HepG2 (cell line): ENCODE measurements at regions not wholly inside any gene's neighbourhood (a gene's known extent, or its start where the extent isn't known, plus 50 kb on each side); places are given as distances from the start of the nearest gene placed in this dataset.

Source experiments
- ATAC-seq: fragments of 200-7000 bp; cut with Tn5 transposase; 3 replicates; pipeline ENCODE4 v1.9.1; 2020; ENCODE audit warnings: mild to moderate bottlenecking, moderate library complexity
- BruUV-seq: library from RNA; stranded (reverse); fragments of 400-500 nt; replicated peaks from 2 replicates; lab custom pipeline; 2021; lab: Mats Ljungman, UMichigan
- CTCF ChIA-PET: fragments of 300-600 bp; formaldehyde crosslinking; extraction: SDS; loops from one replicate; lab custom pipeline; 2021; ENCODE audit warnings: low total read pairs, inconsistent platforms, low intra/inter-chr PET ratio; lab: Yijun Ruan, JAX
- POLR2A ChIA-PET: fragments of 350-600 bp; sonication (Branson Sonifier 250); formaldehyde crosslinking; loops from one replicate; lab custom pipeline; 2020; ENCODE audit warnings: antibody characterized with exemption, inconsistent platforms; lab: Yijun Ruan, JAX
- DNase-seq: peaks from one replicate; pipeline ENCODE4 v3.0.0-alpha.2; 2015; ENCODE audit warnings: low spot score
- FAIRE-seq: peaks from 3 replicates; lab custom pipeline; 2011; peaks lifted over from hg19 to GRCh38; lab: Jason Lieb, UNC
- H2AFZ ChIP-seq: one replicate; pipeline ENCODE4 v1.6.1; 2011; ENCODE audit warnings: low read length, inconsistent platforms
- H3K27ac ChIP-seq: fragments of 300-600 bp; 3 replicates; pipeline ENCODE4 v1.8.0; 2011; ENCODE audit warnings: mixed run types, mild to moderate bottlenecking, mixed read lengths, low read length, inconsistent platforms; ENCODE audit not compliant: insufficient read depth; ENCODE audit errors: extremely low read length
- H3K27me3 ChIP-seq, 2 experiments: fragments of 200-600 bp in 1 of 2; 2 replicates in 1 of 2; 3 replicates in 1 of 2; pipeline versions ENCODE4 v1.6.0 to v1.8.0; 2011; ENCODE audit warnings: low read length in 2 of 2, mild to moderate bottlenecking in 2 of 2, moderate library complexity in 2 of 2, inconsistent platforms in 1 of 2; ENCODE audit not compliant: insufficient read depth in 2 of 2, control insufficient read depth in 1 of 2
- H3K36me3 ChIP-seq, 2 experiments: fragments of 200-600 bp in 1 of 2; replicated peaks in 1 of 2; 2 replicates in 1 of 2; 3 replicates in 1 of 2; pipeline versions ENCODE4 v1.5.1 to v1.8.0; 2011; ENCODE audit warnings: low read length in 2 of 2, inconsistent platforms in 1 of 2; ENCODE audit not compliant: insufficient read depth in 2 of 2, control insufficient read depth in 1 of 2
- H3K4me1 ChIP-seq: 2 replicates; pipeline ENCODE4 v1.5.1; 2012; ENCODE audit warnings: low read length, inconsistent platforms; ENCODE audit not compliant: insufficient read depth
- H3K4me2 ChIP-seq: 2 replicates; pipeline ENCODE4 v1.6.0; 2011; ENCODE audit warnings: low read depth, low read length, inconsistent platforms
- H3K4me3 ChIP-seq, 3 experiments: fragments of 200-600 bp in 1 of 3; sonication (generic), shearing (Covaris generic) in 1 of 3; replicated peaks in 1 of 3; 2 replicates each; pipeline ENCODE4 v1.5.1; 2011 to 2016; ENCODE audit warnings: low read length in 3 of 3, inconsistent platforms in 2 of 3, low read depth in 2 of 3, mild to moderate bottlenecking in 2 of 3, control low read depth in 1 of 3, mixed read lengths in 1 of 3; ENCODE audit not compliant: insufficient read depth in 1 of 3
- H3K79me2 ChIP-seq: one replicate; pipeline ENCODE4 v1.6.1; 2011; ENCODE audit warnings: low read length, inconsistent platforms; ENCODE audit not compliant: insufficient read depth
- H3K9ac ChIP-seq: 2 replicates; pipeline ENCODE4 v1.6.0; 2011; ENCODE audit warnings: mild to moderate bottlenecking, low read depth, low read length, inconsistent platforms; ENCODE audit not compliant: insufficient read depth
- H3K9me3 ChIP-seq: 2 replicates; pipeline ENCODE4 v1.5.1; 2012; ENCODE audit warnings: mild to moderate bottlenecking, low read length
- H4K20me1 ChIP-seq: 2 replicates; pipeline ENCODE4 v1.6.0; 2011; ENCODE audit warnings: inconsistent platforms, mild to moderate bottlenecking, low read length, moderate library complexity; ENCODE audit not compliant: insufficient read depth
- BHLHE40 ChIP-seq: IDR thresholded peaks from 2 replicates; pipeline ENCODE4 v1.6.1; 2011; ENCODE audit warnings: low read length, improper control_type of control experiment
- GRHL1 ChIP-seq: sonication (generic); formaldehyde crosslinking; conservative IDR thresholded peaks from 2 replicates; pipeline ENCODE4 v1.8.0; 2022; ENCODE audit warnings: missing genetic modification reagents
- HOXA9 ChIP-seq: sonication (generic); formaldehyde crosslinking; IDR thresholded peaks from 2 replicates; pipeline ENCODE4 v1.8.1; 2022; ENCODE audit warnings: missing genetic modification reagents, mild to moderate bottlenecking, moderate library complexity, borderline replicate concordance
- NFYC ChIP-seq: IDR thresholded peaks from 2 replicates; pipeline ENCODE4 v1.6.1; 2016; ENCODE audit warnings: missing genetic modification reagents, missing compliant biosample characterization
- RFX1 ChIP-seq: fragments of 450-650 bp; IDR thresholded peaks from 2 replicates; pipeline ENCODE4 v1.6.1; 2017
- RNF219 ChIP-seq: sonication (generic); formaldehyde crosslinking; IDR thresholded peaks from 2 replicates; pipeline ENCODE4 v1.5.0; 2020; ENCODE audit warnings: mild to moderate bottlenecking, missing genetic modification reagents
- SOX5 ChIP-seq: IDR thresholded peaks from 2 replicates; pipeline ENCODE4 v1.6.1; 2016; ENCODE audit warnings: borderline replicate concordance
- ZBTB10 ChIP-seq: sonication (generic); formaldehyde crosslinking; IDR thresholded peaks from 2 replicates; pipeline ENCODE4 v1.4.0; 2020; ENCODE audit warnings: missing genetic modification reagents, borderline replicate concordance
- ZMYM2 ChIP-seq: sonication (generic); formaldehyde crosslinking; IDR thresholded peaks from 2 replicates; pipeline ENCODE4 v1.8.0; 2022; ENCODE audit warnings: mild to moderate bottlenecking, missing genetic modification reagents
- ZNF260 ChIP-seq: sonication (generic); formaldehyde crosslinking; IDR thresholded peaks from 2 replicates; pipeline ENCODE4 v1.4.0; 2020; ENCODE audit warnings: missing genetic modification reagents, low read depth, mild to moderate bottlenecking, borderline replicate concordance
- ZNF7 ChIP-seq: IDR thresholded peaks from 2 replicates; pipeline ENCODE4 v1.6.1; 2016; ENCODE audit warnings: missing biosample characterization, missing genetic modification reagents
- ZSCAN9 ChIP-seq: IDR thresholded peaks from 2 replicates; pipeline ENCODE4 v1.6.1; 2016; ENCODE audit warnings: borderline replicate concordance
- WGBS: methylation state at CpG from one replicate; pipeline ENCODE4 v1.1.6; 2017; ENCODE audit warnings: low lambda C conversion rate; 5-methylcytosine and 5-hydroxymethylcytosine counted together
- in situ Hi-C: cut with HindIII; loops from 2 replicates; pipeline ENCODE4 v1.10.0; 2017; ENCODE audit warnings: low pct_unique_long_range_greater_than_20kb; ENCODE audit not compliant: extremely low pct_ligation_motif_present
- intact Hi-C: fragments of 100-400 bp; cut with micrococcal nuclease; formaldehyde crosslinking; loops from one replicate; pipeline ENCODE4 v1.10.0; 2022; ENCODE audit not compliant: unreplicated experiment

- POLR2A ChIA-PET: no interaction called here
- no peak overlapping the region for H2AFZ ChIP-seq
- no TSS peak for BruUV-seq
These were observed 361.6 kb upstream of the FZD8 start for GRCh38 chr10:36003688-36004087.

More at GRCh38 chr10:36003688-36004087, 361.6 kb upstream of the FZD8 start:
- in situ Hi-C loops: no loop called here
- no peak overlapping the region for H3K9ac ChIP-seq
- H3K4me3 ChIP-seq: no peak overlapping the region
- H3K36me3 ChIP-seq: no peaks in the 10 kb centered on the region
- H3K27me3 ChIP-seq: no peaks in the 10 kb centered on the region
- no peaks in the 10 kb centered on the region for H3K4me1 ChIP-seq
- ATAC-seq (no peak), FAIRE-seq (no peak), DNase-seq (no peak)
- WGBS: 55% methylated on average over 5 of the region's 7 CpGs
- H3K27ac ChIP-seq: no peak overlapping the region
- intact Hi-C loops: no loop called here
- H4K20me1 ChIP-seq: no peaks in the 10 kb centered on the region
- CTCF ChIA-PET: no interaction called here
- H3K79me2 ChIP-seq: no peaks in the 10 kb centered on the region
- no peaks in the 10 kb centered on the region for H3K9me3 ChIP-seq
- no peak for TF ChIP-seq RFX1
- TF ChIP-seq ZNF260 (CRISPR knock-in tag): no peak
- TF ChIP-seq RNF219 (CRISPR knock-in tag): no peak
- no peak for TF ChIP-seq SOX5 (CRISPR knock-in tag)
- no peak for TF ChIP-seq HOXA9 (CRISPR knock-in tag)
- TF ChIP-seq ZNF7: no peak
- no peak for TF ChIP-seq BHLHE40
- no peak for TF ChIP-seq ZSCAN9 (CRISPR knock-in tag)
- no peak for TF ChIP-seq ZBTB10
- no peak for TF ChIP-seq ZMYM2
- TF ChIP-seq GRHL1 (CRISPR knock-in tag): no peak
- TF ChIP-seq NFYC (CRISPR knock-in tag): no peak
- TF ChIP-seq, all 625 proteins: peak for 0
- no peak overlapping the region for H3K4me2 ChIP-seq
